Smooth muscle cell (in vitro differentiated cells): ENCODE measurements at regions not wholly inside any gene's neighbourhood (a gene's known extent, or its start where the extent isn't known, plus 50 kb on each side); places are given as distances from the start of the nearest gene placed in this dataset.
A peak's percentile ranks its signal among the peaks of the same experiment; 100 is the strongest.

ENCODE experiments used
- DNase-seq: peaks from one replicate; lab custom pipeline; 2025; ENCODE audit not compliant: unreplicated experiment; lab: John Stamatoyannopoulos, UW
- H2AFZ ChIP-seq: fragments of 200-600 bp; sonication (generic); 2 replicates; pipeline ENCODE4 v1.6.0; 2016; ENCODE audit warnings: antibody characterized with exemption, low read depth, mild to moderate bottlenecking
- H3F3A ChIP-seq: fragments of 200-600 bp; sonication (generic); 2 replicates; pipeline ENCODE4 v1.6.0; 2017; ENCODE audit warnings: antibody characterized with exemption, low read depth
- H3K27ac ChIP-seq: fragments of 200-600 bp; sonication (generic); 2 replicates; pipeline ENCODE4 v1.5.1; 2016; ENCODE audit warnings: low read depth, mild to moderate bottlenecking
- H3K27me3 ChIP-seq: fragments of 200-600 bp; sonication (generic); 2 replicates; pipeline ENCODE4 v1.6.1; 2016; ENCODE audit warnings: low read depth, mild to moderate bottlenecking
- H3K36me3 ChIP-seq: fragments of 200-600 bp; sonication (generic); 2 replicates; pipeline ENCODE4 v1.5.1; 2016; ENCODE audit warnings: low read depth
- H3K4me1 ChIP-seq: fragments of 200-600 bp; sonication (generic); 2 replicates; pipeline ENCODE4 v1.5.1; 2016; ENCODE audit warnings: low read depth
- H3K4me2 ChIP-seq: fragments of 200-600 bp; sonication (generic); 2 replicates; pipeline ENCODE4 v1.6.0; 2016; ENCODE audit warnings: mild to moderate bottlenecking
- H3K4me3 ChIP-seq: fragments of 200-600 bp; sonication (generic); 2 replicates; pipeline ENCODE4 v1.5.1; 2016; ENCODE audit warnings: mild to moderate bottlenecking
- H3K79me2 ChIP-seq: fragments of 200-600 bp; sonication (generic); 2 replicates; pipeline ENCODE4 v1.6.0; 2016; ENCODE audit warnings: low read depth, mild to moderate bottlenecking
- H3K9ac ChIP-seq: fragments of 200-600 bp; sonication (generic); 2 replicates; pipeline ENCODE4 v1.6.0; 2016; ENCODE audit warnings: low read depth
- H3K9me3 ChIP-seq: fragments of 200-600 bp; sonication (generic); replicated peaks from 2 replicates; pipeline ENCODE4 v1.5.1; 2016; ENCODE audit warnings: low read depth
- H4K20me1 ChIP-seq: fragments of 200-600 bp; sonication (generic); 2 replicates; pipeline ENCODE4 v1.6.0; 2016; ENCODE audit warnings: low read depth
- WGBS: methylation state at CpG from one replicate; pipeline ENCODE4 v1.1.7; 2016; ENCODE audit warnings: low lambda C conversion rate; 5-methylcytosine and 5-hydroxymethylcytosine counted together
- TF ChIP-seq, protein P1 (sequence below): fragments of 200-600 bp; sonication (generic); IDR thresholded peaks from 2 replicates; pipeline ENCODE4 v1.5.1; 2017; ENCODE audit warnings: borderline replicate concordance, mild to moderate bottlenecking, antibody characterized with exemption; ENCODE audit not compliant: insufficient read depth, poor library complexity, severe bottlenecking

DNA sequence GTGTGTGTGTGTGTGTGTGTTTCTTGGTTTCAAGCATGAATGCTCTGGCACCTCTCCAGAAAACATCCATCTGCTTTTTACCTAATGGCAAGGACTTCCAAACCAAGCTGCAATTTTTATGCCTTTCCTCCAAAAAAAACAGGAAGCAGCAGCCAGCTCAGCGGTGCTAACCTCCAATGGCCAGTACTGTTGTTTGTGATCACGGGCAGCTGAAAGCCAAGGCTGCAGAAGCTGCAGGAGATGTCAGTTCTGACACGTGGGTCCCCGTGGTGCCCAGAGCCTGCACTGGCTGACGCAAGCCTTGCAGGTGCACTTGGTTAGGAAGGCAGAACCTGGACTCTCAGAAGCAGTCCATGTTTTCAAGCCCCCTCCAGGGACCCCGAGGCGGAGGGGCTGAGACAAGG is 313.6 kb upstream of the DDX53 start:
- WGBS = 62% methylated on average over 7 of the region's 7 CpGs
- DNase-seq = no peak

DNA sequence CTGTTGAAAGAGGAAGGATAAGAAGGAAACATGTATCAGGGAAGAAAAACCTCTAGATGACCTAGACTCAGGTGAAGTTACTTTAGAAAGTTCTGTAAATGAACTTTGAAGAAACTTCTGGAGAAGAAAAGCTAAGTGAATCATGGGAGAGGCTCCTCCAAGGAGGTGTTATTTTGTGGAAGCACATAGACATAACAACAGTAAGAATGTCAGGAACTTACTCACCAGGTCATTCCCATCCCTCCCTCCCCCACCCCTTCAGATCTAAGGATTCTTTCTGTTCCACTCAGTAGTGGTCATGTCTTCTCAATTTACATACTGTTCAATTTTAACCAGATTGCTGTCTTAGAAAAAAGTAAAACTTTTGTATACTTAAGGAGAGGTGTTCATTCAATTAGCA is 310.5 kb upstream of the DDX53 start:
- Histone ChIP-seq H3K27ac (no peak overlapping the region), H3K4me3 (no peak overlapping the region)
- TF ChIP-seq, protein P1, sequence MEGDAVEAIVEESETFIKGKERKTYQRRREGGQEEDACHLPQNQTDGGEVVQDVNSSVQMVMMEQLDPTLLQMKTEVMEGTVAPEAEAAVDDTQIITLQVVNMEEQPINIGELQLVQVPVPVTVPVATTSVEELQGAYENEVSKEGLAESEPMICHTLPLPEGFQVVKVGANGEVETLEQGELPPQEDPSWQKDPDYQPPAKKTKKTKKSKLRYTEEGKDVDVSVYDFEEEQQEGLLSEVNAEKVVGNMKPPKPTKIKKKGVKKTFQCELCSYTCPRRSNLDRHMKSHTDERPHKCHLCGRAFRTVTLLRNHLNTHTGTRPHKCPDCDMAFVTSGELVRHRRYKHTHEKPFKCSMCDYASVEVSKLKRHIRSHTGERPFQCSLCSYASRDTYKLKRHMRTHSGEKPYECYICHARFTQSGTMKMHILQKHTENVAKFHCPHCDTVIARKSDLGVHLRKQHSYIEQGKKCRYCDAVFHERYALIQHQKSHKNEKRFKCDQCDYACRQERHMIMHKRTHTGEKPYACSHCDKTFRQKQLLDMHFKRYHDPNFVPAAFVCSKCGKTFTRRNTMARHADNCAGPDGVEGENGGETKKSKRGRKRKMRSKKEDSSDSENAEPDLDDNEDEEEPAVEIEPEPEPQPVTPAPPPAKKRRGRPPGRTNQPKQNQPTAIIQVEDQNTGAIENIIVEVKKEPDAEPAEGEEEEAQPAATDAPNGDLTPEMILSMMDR = no peak

More for the DNA sequence above, 313.6 kb upstream of the DDX53 start:
- Histone ChIP-seq H2AFZ (no peak overlapping the region), H3K27ac (no peak overlapping the region), H3K4me2 (no peak overlapping the region), H3K27me3 (no peaks in the 10 kb centered on the region), H3K79me2 (no peaks in the 10 kb centered on the region), H3K9ac (no peak overlapping the region), H3K9me3 (no peaks in the 10 kb centered on the region), H3K4me3 (no peak overlapping the region), H4K20me1 (no peaks in the 10 kb centered on the region), H3F3A (no peaks in the 10 kb centered on the region), H3K36me3 (no peaks in the 10 kb centered on the region), H3K4me1 (no peaks in the 10 kb centered on the region)
- TF ChIP-seq, protein P1 = no peak

DNA sequence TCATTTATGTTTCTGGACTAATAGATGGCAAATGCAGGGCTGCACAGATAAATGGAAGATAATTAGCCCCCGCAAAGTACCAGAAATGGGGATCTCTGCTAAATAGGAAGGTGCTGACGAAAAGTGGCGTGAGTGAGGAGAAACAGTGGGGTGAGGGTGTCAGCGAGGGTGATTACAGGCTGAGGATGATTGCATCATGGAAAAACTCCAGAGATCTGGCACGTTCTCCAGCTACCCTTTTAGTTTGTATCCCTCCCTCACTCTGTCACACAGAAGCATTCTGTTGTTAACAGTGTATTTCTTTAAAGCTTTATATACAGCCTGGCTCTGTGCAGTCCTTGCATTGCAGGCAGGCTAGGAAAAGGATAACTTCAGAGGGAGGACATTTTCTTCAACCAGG is 309.6 kb upstream of the DDX53 start:
- peak overlapping the region; percentile 28 for H3K27ac ChIP-seq
- no peak overlapping the region for H3K4me3 ChIP-seq

More for the DNA sequence above, 310.5 kb upstream of the DDX53 start:
- no peak for DNase-seq
- Histone ChIP-seq H3K4me1 (no peaks in the 10 kb centered on the region), H3K9me3 (no peaks in the 10 kb centered on the region), H3K4me2 (peak overlapping the region; percentile 72), H2AFZ (no peak overlapping the region), H4K20me1 (no peaks in the 10 kb centered on the region), H3K27me3 (no peaks in the 10 kb centered on the region), H3F3A (no peaks in the 10 kb centered on the region), H3K36me3 (no peaks in the 10 kb centered on the region), H3K79me2 (no peaks in the 10 kb centered on the region), H3K9ac (no peak overlapping the region)

More for the DNA sequence above, 309.6 kb upstream of the DDX53 start:
- Histone ChIP-seq H3K4me2 (peak overlapping the region; percentile 72), H4K20me1 (no peaks in the 10 kb centered on the region), H2AFZ (no peak overlapping the region), H3K79me2 (no peaks in the 10 kb centered on the region), H3K36me3 (no peaks in the 10 kb centered on the region), H3K4me1 (no peaks in the 10 kb centered on the region), H3F3A (no peaks in the 10 kb centered on the region), H3K27me3 (no peaks in the 10 kb centered on the region), H3K9me3 (no peaks in the 10 kb centered on the region), H3K9ac (no peak overlapping the region)
- no peak for DNase-seq
- WGBS = 29% methylated on average over 5 of the region's 5 CpGs
- TF ChIP-seq, protein P1 = no peak
